ENCODE measurements at regions not wholly inside any gene's neighbourhood (a gene's known extent, or its start where the extent isn't known, plus 50 kb on each side); places are given as distances from the start of the nearest gene placed in this dataset.

DNA sequence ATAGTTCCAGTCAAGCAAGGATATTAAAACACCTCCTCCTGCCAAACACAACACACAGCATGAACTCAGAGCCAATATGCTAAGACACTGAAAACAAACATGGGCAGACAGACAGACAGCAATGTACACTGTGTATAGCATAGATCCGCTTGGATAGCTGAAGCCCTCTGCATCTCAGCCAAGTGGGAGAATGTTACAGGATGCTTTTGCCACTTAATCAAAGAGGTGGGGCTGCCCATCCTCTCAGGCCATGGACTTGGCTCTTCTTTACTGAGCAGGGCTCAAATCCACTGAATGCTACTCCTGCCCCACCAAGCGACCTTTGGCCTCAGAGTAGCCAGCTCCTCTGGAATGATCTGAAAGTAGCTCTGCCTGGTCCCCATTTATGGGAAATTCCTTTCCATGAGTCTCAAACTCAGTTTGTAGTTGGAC is 64.7 kb upstream of the NGF start:
- WGBS (ENCODE audit: insufficient coverage) = 68% methylated on average over 2 of the region's 2 CpGs
- no peak overlapping the region for H3K27ac Mint-ChIP-seq
- ATAC-seq (replicated peaks in 1 of 4) = no peak
- H3K4me3 Mint-ChIP-seq = no peak overlapping the region
- H3K27me3 ChIP-seq (replicated peaks in 1 of 2; ENCODE audit: control insufficient read depth in 2 of 2, extremely low read depth in 1 of 2, insufficient read depth in 2 of 2, low read length in 1 of 2) = peaks cover 0 to 2% of the 10 kb centered on the region in 2 experiments
- ChIA-PET POLR2A (no interaction called here), CTCF (no interaction called here)
- peaks cover 2 to 18% of the 10 kb centered on the region in 2 donors for H3K27me3 Mint-ChIP-seq
- no peak for DNase-seq
- H3K4me1 Mint-ChIP-seq = no peaks in the 10 kb centered on the region
- no peaks in the 10 kb centered on the region for H3K9me3 ChIP-seq
- H3K9me3 Mint-ChIP-seq = peaks cover 3 to 5% (median 5%) of the 10 kb centered on the region in 3 donors
- H3K36me3 Mint-ChIP-seq = no peaks in the 10 kb centered on the region
- no peaks in the 10 kb centered on the region for H3K36me3 ChIP-seq (ENCODE audit: control insufficient read depth in 2 of 2, extremely low read depth in 1 of 2, insufficient read depth in 1 of 2, low read length in 1 of 2)
- H3K4me1 ChIP-seq (ENCODE audit: control insufficient read depth in 1 of 2, extremely low read depth in 1 of 2, insufficient read depth in 2 of 2, low read length in 2 of 2) = no peaks in the 10 kb centered on the region
- no peak overlapping the region for H3K4me3 ChIP-seq (ENCODE audit: control insufficient read depth in 1 of 2, extremely low read depth in 1 of 2, low read length in 1 of 2)
- no peak overlapping the region for H3K27ac ChIP-seq (ENCODE audit: low read length)

DNA sequence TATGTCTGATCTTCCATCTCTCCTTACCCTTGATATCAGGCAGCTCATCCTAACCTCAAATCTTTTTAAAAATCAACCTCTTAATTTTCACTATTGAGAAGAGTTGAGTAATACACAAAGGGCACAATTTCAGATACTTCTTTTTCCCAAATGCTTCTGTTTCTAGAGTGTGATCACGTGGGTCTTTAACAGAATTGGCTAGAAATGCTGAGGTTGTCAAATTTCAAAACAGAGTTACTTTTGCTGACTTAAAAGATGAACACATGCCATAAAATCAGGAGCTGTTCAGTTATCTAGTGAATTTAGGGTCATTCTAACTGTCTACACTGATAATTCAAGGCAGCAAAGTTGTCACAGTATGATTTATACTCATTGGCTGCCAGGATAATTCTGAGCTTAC is 63.6 kb upstream of the NGF start:
- Mint-ChIP-seq H3K9me3 (peaks cover 3% of the 10 kb centered on the region in 3 donors), H3K4me3 (no peak overlapping the region), H3K27ac (no peak overlapping the region), H3K36me3 (no peaks in the 10 kb centered on the region), H3K4me1 (no peaks in the 10 kb centered on the region), H3K27me3 (peaks cover 2 to 18% of the 10 kb centered on the region in 2 donors)
- H3K9me3 ChIP-seq = no peaks in the 10 kb centered on the region
- H3K36me3 ChIP-seq (ENCODE audit: control insufficient read depth in 2 of 2, extremely low read depth in 1 of 2, insufficient read depth in 1 of 2, low read length in 1 of 2) = no peaks in the 10 kb centered on the region
- no CpG with 5 or more reads among the region's 1 CpG for WGBS (ENCODE audit: insufficient coverage)
- no peak overlapping the region for H3K4me3 ChIP-seq (ENCODE audit: control insufficient read depth in 1 of 2, extremely low read depth in 1 of 2, low read length in 1 of 2)
- DNase-seq = no peak
- ChIA-PET POLR2A (no interaction called here), CTCF (no interaction called here)
- H3K27ac ChIP-seq (ENCODE audit: low read length) = no peak overlapping the region
- ATAC-seq (replicated peaks in 1 of 4) = no peak
- no peaks in the 10 kb centered on the region for H3K4me1 ChIP-seq (ENCODE audit: control insufficient read depth in 1 of 2, extremely low read depth in 1 of 2, insufficient read depth in 2 of 2, low read length in 2 of 2)
- H3K27me3 ChIP-seq (replicated peaks in 1 of 2; ENCODE audit: control insufficient read depth in 2 of 2, extremely low read depth in 1 of 2, insufficient read depth in 2 of 2, low read length in 1 of 2) = peaks cover 0 to 2% of the 10 kb centered on the region in 2 experiments

GRCh38 chr1:115400891-115401290 is 62.8 kb upstream of the NGF start:
- POLR2A ChIA-PET = no interaction called here
- Histone ChIP-seq H3K4me1 (ENCODE audit: control insufficient read depth in 1 of 2, extremely low read depth in 1 of 2, insufficient read depth in 2 of 2, low read length in 2 of 2) (no peaks in the 10 kb centered on the region), H3K27me3 (replicated peaks in 1 of 2; ENCODE audit: control insufficient read depth in 2 of 2, extremely low read depth in 1 of 2, insufficient read depth in 2 of 2, low read length in 1 of 2) (peaks cover 0 to 2% of the 10 kb centered on the region in 2 experiments), H3K4me3 (ENCODE audit: control insufficient read depth in 1 of 2, extremely low read depth in 1 of 2, low read length in 1 of 2) (no peak overlapping the region), H3K36me3 (ENCODE audit: control insufficient read depth in 2 of 2, extremely low read depth in 1 of 2, insufficient read depth in 1 of 2, low read length in 1 of 2) (no peaks in the 10 kb centered on the region), H3K9me3 (no peaks in the 10 kb centered on the region), H3K27ac (ENCODE audit: low read length) (no peak overlapping the region)
- Mint-ChIP-seq H3K4me3 (no peak overlapping the region), H3K27ac (no peak overlapping the region), H3K36me3 (no peaks in the 10 kb centered on the region), H3K9me3 (peaks cover 0 to 3% (median 0%) of the 10 kb centered on the region in 3 donors), H3K27me3 (peaks cover 4 to 18% of the 10 kb centered on the region in 2 donors), H3K4me1 (no peaks in the 10 kb centered on the region)
- DNase-seq = no peak
- WGBS (ENCODE audit: insufficient coverage) = no CpG with 5 or more reads among the region's 1 CpG
- CTCF ChIA-PET = no interaction called here
- no peak for ATAC-seq (replicated peaks in 1 of 4)

DNA sequence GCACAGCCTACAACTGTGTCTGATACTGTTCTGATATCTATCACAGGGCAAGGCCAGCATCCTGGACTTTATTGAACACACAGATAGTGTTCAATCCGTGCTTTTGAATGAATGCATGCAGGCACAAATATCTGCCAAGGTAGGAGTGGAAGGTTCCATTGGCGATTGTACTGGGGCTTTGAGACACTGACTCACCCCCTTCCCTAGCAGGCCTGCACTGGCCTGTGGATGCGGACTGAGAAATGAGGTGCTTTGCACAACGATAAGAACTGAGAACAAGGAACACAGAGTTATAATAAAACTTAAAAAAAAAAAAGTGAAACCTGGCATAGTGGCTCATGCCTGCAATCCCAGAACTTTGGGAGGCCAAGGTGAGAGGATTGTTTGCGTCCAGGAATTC is 62.4 kb upstream of the NGF start:
- ATAC-seq (replicated peaks in 1 of 4) = no peak
- Mint-ChIP-seq H3K4me3 (no peak overlapping the region), H3K27ac (no peak overlapping the region), H3K9me3 (peaks cover 0 to 3% (median 0%) of the 10 kb centered on the region in 3 donors), H3K27me3 (peaks cover 4 to 18% of the 10 kb centered on the region in 2 donors), H3K36me3 (no peaks in the 10 kb centered on the region), H3K4me1 (no peaks in the 10 kb centered on the region)
- WGBS (ENCODE audit: insufficient coverage) = no CpG with 5 or more reads among the region's 5 CpGs
- CTCF ChIA-PET = no interaction called here
- POLR2A ChIA-PET = no interaction called here
- Histone ChIP-seq H3K27ac (ENCODE audit: low read length) (no peak overlapping the region), H3K9me3 (no peaks in the 10 kb centered on the region), H3K36me3 (ENCODE audit: control insufficient read depth in 2 of 2, extremely low read depth in 1 of 2, insufficient read depth in 1 of 2, low read length in 1 of 2) (no peaks in the 10 kb centered on the region), H3K4me1 (ENCODE audit: control insufficient read depth in 1 of 2, extremely low read depth in 1 of 2, insufficient read depth in 2 of 2, low read length in 2 of 2) (no peaks in the 10 kb centered on the region), H3K27me3 (replicated peaks in 1 of 2; ENCODE audit: control insufficient read depth in 2 of 2, extremely low read depth in 1 of 2, insufficient read depth in 2 of 2, low read length in 1 of 2) (peaks cover 0 to 2% of the 10 kb centered on the region in 2 experiments), H3K4me3 (ENCODE audit: control insufficient read depth in 1 of 2, extremely low read depth in 1 of 2, low read length in 1 of 2) (no peak overlapping the region)
- no peak for DNase-seq

- WGBS (ENCODE audit: insufficient coverage) = 74% methylated on average over 4 of the region's 4 CpGs
Measured at GRCh38 chr1:115398745-115399144, 60.7 kb upstream of the NGF start.

More at GRCh38 chr1:115398745-115399144, 60.7 kb upstream of the NGF start:
- peaks cover 2 to 13% of the 10 kb centered on the region in 2 donors for H3K27me3 Mint-ChIP-seq
- no peaks in the 10 kb centered on the region for H3K36me3 ChIP-seq (ENCODE audit: control insufficient read depth in 2 of 2, extremely low read depth in 1 of 2, insufficient read depth in 1 of 2, low read length in 1 of 2)
- H3K9me3 Mint-ChIP-seq = no peaks in the 10 kb centered on the region
- H3K27ac Mint-ChIP-seq = no peak overlapping the region
- H3K4me1 ChIP-seq (ENCODE audit: control insufficient read depth in 1 of 2, extremely low read depth in 1 of 2, insufficient read depth in 2 of 2, low read length in 2 of 2) = no peaks in the 10 kb centered on the region
- no peak overlapping the region for H3K27ac ChIP-seq (ENCODE audit: low read length)
- H3K9me3 ChIP-seq = no peaks in the 10 kb centered on the region
- POLR2A ChIA-PET = no interaction called here
- no peak overlapping the region for H3K4me3 ChIP-seq (ENCODE audit: control insufficient read depth in 1 of 2, extremely low read depth in 1 of 2, low read length in 1 of 2)
- no peaks in the 10 kb centered on the region for H3K4me1 Mint-ChIP-seq
- ATAC-seq (replicated peaks in 1 of 4) (no peak), DNase-seq (no peak)
- CTCF ChIA-PET = no interaction called here
- H3K36me3 Mint-ChIP-seq = no peaks in the 10 kb centered on the region
- peaks cover 0 to 2% of the 10 kb centered on the region in 2 experiments for H3K27me3 ChIP-seq (replicated peaks in 1 of 2; ENCODE audit: control insufficient read depth in 2 of 2, extremely low read depth in 1 of 2, insufficient read depth in 2 of 2, low read length in 1 of 2)
- no peak overlapping the region for H3K4me3 Mint-ChIP-seq
